ENCODE measurements at regions not wholly inside any gene's neighbourhood (a gene's known extent, or its start where the extent isn't known, plus 50 kb on each side); places are given as distances from the start of the nearest gene placed in this dataset.

GRCh38 chr9:87427851-87428506 lies 69.7 kb upstream of the DAPK1 start:
- CTCF ChIA-PET, result no interaction called here
- POLR2A ChIA-PET, result no interaction called here
- H3K4me3 ChIP-seq (ENCODE audit: low read depth, low read length), result no peak overlapping the region
- no peak for DNase-seq (ENCODE audit: low read depth, low spot score)
- TF ChIP-seq CTCF (IDR thresholded peaks at IDR 0.05; ENCODE audit: insufficient read depth, low read length, missing control alignments), result no peak

- H3K4me3 ChIP-seq (ENCODE audit: low read depth, low read length), result no peak overlapping the region
- no peak for DNase-seq (ENCODE audit: low read depth, low spot score)
- ChIA-PET CTCF (no interaction called here), POLR2A (no interaction called here)
- TF ChIP-seq CTCF (IDR thresholded peaks at IDR 0.05; ENCODE audit: insufficient read depth, low read length, missing control alignments), result no peak
Measured at GRCh38 chr9:87428659-87429058, 69.0 kb upstream of the DAPK1 start.

- H3K4me3 ChIP-seq (ENCODE audit: low read depth, low read length), result no peak overlapping the region
- POLR2A ChIA-PET, result no interaction called here
- CTCF ChIA-PET, result interaction anchor here (0.5 to 1.2 kb wide), 3 partner anchors 8 to 257 kb away, joined by 3 to 5 read pairs (median 4); no protein-coding TSS in a partner anchor
- no peak for DNase-seq (ENCODE audit: low read depth, low spot score)
- no peak for TF ChIP-seq CTCF (IDR thresholded peaks at IDR 0.05; ENCODE audit: insufficient read depth, low read length, missing control alignments)
Measured at GRCh38 chr9:87431837-87432236, 65.8 kb upstream of the DAPK1 start.

- TF ChIP-seq CTCF (IDR thresholded peaks at IDR 0.05; ENCODE audit: insufficient read depth, low read length, missing control alignments), result no peak
- POLR2A ChIA-PET, result no interaction called here
Measured at GRCh38 chr9:87433853-87434252, 63.8 kb upstream of the DAPK1 start.

DNA sequence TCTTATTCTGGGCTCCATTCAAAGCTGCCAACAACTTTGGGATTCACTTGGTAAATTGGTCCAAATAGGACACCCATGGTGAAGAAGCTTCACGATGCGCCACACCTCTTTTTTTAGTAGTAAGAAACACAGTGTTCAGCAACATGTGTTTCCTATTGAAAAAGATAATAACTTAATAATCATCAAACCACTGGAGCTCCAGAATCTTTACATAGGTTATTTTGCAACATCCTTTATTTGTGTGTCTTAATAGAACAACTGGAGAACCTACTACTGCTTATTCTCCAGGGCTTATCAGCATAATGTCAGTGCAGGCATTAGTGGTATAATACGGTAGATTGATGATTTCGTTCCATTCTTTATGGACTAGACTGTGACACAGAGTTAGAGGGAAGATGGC lies 63.3 kb upstream of the DAPK1 start:
- CTCF ChIA-PET, result no interaction called here
- no peak overlapping the region for H3K4me3 ChIP-seq (ENCODE audit: low read depth, low read length)
- POLR2A ChIA-PET, result no interaction called here
- TF ChIP-seq CTCF (IDR thresholded peaks at IDR 0.05; ENCODE audit: insufficient read depth, low read length, missing control alignments), result no peak
- DNase-seq (ENCODE audit: low read depth, low spot score), result no peak

More at GRCh38 chr9:87433853-87434252, 63.8 kb upstream of the DAPK1 start:
- CTCF ChIA-PET, result no interaction called here
- DNase-seq (ENCODE audit: low read depth, low spot score), result no peak
- H3K4me3 ChIP-seq (ENCODE audit: low read depth, low read length), result no peak overlapping the region

GRCh38 chr9:87435189-87435880 lies 62.3 kb upstream of the DAPK1 start:
- H3K4me3 ChIP-seq (ENCODE audit: low read depth, low read length), result no peak overlapping the region
- CTCF ChIA-PET, result no interaction called here
- no peak for TF ChIP-seq CTCF (IDR thresholded peaks at IDR 0.05; ENCODE audit: insufficient read depth, low read length, missing control alignments)
- no peak for DNase-seq (ENCODE audit: low read depth, low spot score)
- POLR2A ChIA-PET, result no interaction called here

Data from AG04449 (cell line).